HG03108 (cell line): ENCODE measurements at regions not wholly inside any gene's neighbourhood (a gene's known extent, or its start where the extent isn't known, plus 50 kb on each side); places are given as distances from the start of the nearest gene placed in this dataset.

ENCODE experiments used
- ATAC-seq: cut with Tn5 transposase; IDR thresholded peaks from one replicate; pipeline ENCODE4 v1.9.1; 2021; ENCODE audit warnings: moderate library complexity; ENCODE audit not compliant: unreplicated experiment

GRCh38 chr6:102389994-102390393 is 996.5 kb downstream of the GRIK2 start:
- ATAC-seq, result no peak

GRCh38 chr6:102387326-102388033 is 994.0 kb downstream of the GRIK2 start:
- no peak for ATAC-seq

- no peak for ATAC-seq
These were observed 987.7 kb downstream of the GRIK2 start for GRCh38 chr6:102381203-102381602.

DNA sequence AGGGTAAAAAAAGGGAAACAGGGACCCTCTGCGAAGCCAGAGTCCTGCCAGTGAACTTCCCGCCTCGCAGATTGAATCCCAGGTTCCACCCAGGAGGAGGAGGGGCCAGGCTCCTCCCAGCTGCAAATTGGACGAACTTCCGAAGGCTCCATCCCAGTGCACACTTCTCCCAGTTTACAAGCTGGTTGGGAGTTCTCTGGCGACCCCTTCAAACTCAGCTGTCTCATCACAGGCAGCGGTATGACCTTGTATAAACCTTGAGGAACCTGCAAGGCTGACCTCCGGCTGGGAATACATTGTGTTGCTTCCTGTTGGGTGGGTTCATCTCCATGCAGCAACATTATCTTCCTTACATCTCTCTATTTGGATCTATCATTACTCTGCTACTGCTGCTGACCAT is 962.7 kb downstream of the GRIK2 start:
- ATAC-seq, result no peak

DNA sequence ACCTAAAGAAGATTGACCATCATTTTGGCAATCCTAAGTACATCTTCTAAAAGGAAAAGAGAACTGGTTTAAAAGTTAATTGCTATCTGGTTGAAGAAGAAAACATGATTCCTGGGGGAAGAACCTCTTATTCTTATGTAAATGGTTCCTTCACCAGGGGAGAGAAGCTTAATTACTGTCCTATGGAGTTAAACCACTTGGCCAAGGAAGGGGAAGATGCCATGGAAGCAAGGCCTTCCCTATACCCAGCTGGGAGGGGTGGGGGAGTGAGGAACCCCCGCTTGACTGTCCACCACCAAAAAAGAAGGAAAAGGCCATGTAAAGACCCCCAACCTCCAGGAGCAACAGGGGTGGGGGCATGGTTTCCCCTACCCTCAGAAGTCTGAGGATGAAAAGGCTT is 962.1 kb downstream of the GRIK2 start:
- no peak for ATAC-seq

- no peak for ATAC-seq
These were observed 959.0 kb downstream of the GRIK2 start for GRCh38 chr6:102352552-102352951.

DNA sequence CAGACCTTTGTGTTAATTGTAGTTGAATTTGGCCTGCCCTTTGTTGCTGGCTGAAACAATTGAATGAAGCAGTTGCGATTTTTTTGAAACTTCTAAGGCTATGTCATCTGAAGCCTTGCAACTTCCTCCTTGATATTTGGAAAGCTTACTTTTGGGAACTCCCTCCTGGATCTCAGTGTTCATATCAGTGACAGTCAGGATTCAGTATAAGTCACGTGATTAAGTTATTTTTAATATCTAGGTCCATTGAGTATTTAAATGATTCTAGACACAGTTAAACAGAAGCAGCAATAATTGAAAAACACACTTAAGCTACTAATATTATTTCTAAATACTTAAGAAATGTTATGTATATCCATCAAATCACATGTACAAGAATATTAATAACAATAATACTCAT is 951.3 kb downstream of the GRIK2 start:
- no peak for ATAC-seq

DNA sequence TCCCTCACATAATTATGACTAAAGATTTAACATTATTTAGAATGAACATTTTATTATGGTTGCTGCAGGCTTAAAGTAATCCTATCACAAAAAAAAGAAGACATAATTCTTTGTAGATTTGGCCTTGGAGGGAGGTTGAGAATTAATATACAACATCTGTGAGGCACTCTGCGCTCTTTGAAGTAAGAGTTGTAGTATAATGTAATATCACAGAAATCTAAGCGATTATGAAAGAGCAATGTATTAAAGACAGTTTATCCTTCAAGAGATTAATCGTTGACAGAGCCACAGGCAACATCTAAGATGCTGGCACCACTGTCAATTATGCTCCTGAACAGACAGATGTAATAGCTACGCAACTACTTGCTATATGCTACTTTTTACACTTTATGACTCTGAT is 946.8 kb downstream of the GRIK2 start:
- no peak for ATAC-seq

- no peak for ATAC-seq
These were observed 940.2 kb downstream of the GRIK2 start for GRCh38 chr6:102333736-102334135.

DNA sequence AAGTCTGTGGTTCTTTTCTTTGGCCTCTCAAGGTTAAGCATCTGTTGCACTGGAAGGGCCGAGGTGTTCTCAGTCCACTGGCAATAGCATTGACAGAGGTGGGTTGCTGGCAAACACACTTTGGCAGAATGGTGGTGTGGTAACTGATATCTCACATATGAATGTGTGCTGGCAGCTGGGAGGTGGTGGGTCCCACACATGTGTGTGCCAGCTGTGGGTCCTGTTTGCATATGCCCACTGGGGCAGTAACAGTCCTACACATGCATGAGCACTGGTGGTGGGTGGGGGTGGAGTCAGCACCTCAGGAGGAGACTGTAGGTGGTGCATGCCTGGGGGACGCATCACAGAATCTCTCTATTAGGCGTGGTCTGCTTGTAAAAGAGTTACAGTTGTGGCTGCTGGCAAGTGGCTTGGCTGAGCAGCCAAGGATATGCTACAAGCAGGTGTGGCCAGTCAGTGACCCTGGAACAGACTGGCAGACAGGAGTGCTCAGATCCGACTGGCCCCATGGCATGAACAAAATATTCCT is 934.3 kb downstream of the GRIK2 start:
- no peak for ATAC-seq

- ATAC-seq, result no peak
These were observed 920.2 kb downstream of the GRIK2 start for GRCh38 chr6:102313699-102314098.

GRCh38 chr6:102309700-102310099 is 916.2 kb downstream of the GRIK2 start:
- no peak for ATAC-seq

DNA sequence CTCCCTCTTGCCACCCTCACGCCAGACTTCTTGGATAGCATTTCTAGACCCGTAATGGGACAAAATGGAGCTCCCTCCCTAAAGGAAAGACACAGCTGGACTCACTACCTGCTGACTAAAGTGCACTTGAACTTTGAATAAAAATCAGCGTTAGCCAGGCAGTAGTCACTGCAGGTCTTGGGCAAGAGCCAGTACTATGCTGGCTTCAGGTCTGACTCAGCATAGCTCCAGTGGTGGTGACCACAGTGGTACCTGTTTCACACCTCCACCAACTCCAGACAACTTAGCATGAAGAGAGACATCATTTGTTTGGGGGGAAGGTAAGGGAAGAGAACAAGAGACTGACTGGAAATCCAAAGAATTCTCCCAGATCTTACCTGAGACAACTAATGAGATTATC is 906.8 kb downstream of the GRIK2 start:
- ATAC-seq, result no peak

DNA sequence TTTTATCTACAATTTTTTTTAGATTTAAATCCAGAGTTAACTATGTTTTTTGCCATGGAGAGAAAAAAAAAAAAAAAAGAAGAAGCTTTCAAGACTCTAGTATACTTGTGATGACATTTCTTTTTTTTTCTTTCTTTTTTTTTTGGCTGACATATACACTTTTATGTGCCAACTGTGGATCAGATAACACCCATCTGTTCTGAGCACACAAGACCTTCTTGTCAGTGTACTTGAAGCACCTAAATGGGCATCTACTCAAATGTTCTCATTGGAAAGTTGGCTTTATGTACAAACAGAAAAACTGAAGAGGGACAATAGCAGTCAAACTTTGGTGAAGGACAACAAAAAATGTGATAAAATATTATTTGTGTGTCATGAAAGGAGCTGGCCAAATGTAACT is 904.5 kb downstream of the GRIK2 start:
- no peak for ATAC-seq
